Stimulated activated CD4-positive, alpha-beta T cell treated with anti-CD3 and anti-CD28 coated beads, Interleukin-4, amount 100 ng/mL, for 1 hour (primary cell): ENCODE measurements at regions not wholly inside any gene's neighbourhood (a gene's known extent, or its start where the extent isn't known, plus 50 kb on each side); places are given as distances from the start of the nearest gene placed in this dataset.
"Not testable (repeated sequence)": the region's sequence is repeated elsewhere in the genome, so short reads cannot be mapped to it uniquely, and the experiment has no call there.

ENCODE experiments used
- DNase-seq: peaks from one replicate; pipeline ENCODE4 v3.0.0-alpha.2; 2020

GRCh38 chr14:71165121-71166031 lies 258.1 kb downstream of the PCNX1 start:
- DNase-seq, result no peak

GRCh38 chr14:71166180-71166837 lies 259.1 kb downstream of the PCNX1 start:
- DNase-seq, result no peak

GRCh38 chr14:71167325-71167950 lies 260.2 kb downstream of the PCNX1 start:
- DNase-seq, result not testable (repeated sequence)

- DNase-seq, result not testable (repeated sequence)
These were observed 260.9 kb downstream of the PCNX1 start for GRCh38 chr14:71168161-71168560.

GRCh38 chr14:71168564-71169427 lies 261.5 kb downstream of the PCNX1 start:
- DNase-seq, result no peak

GRCh38 chr14:71169861-71170260 lies 262.6 kb downstream of the PCNX1 start:
- no peak for DNase-seq

GRCh38 chr14:71175491-71175890 lies 268.2 kb downstream of the PCNX1 start:
- DNase-seq, result no peak

- no peak for DNase-seq
These were observed 271.8 kb downstream of the PCNX1 start for GRCh38 chr14:71179066-71179465.

GRCh38 chr14:71180397-71180796 lies 273.1 kb downstream of the PCNX1 start:
- no peak for DNase-seq

- no peak for DNase-seq
These were observed 274.1 kb downstream of the PCNX1 start for GRCh38 chr14:71181215-71182003.

GRCh38 chr14:71183876-71184689 lies 276.8 kb downstream of the PCNX1 start:
- DNase-seq, result no peak

- no peak for DNase-seq
These were observed 278.4 kb downstream of the PCNX1 start for GRCh38 chr14:71185637-71186036.

- DNase-seq, result no peak
These were observed 280.5 kb downstream of the PCNX1 start for GRCh38 chr14:71187633-71188356.

GRCh38 chr14:71190770-71191374 lies 283.6 kb downstream of the PCNX1 start:
- no peak for DNase-seq

- DNase-seq, result no peak
These were observed 286.4 kb downstream of the PCNX1 start for GRCh38 chr14:71193663-71194062.

- DNase-seq, result no peak
These were observed 287.0 kb downstream of the PCNX1 start for GRCh38 chr14:71194251-71194650.

GRCh38 chr14:71196921-71197320 lies 289.7 kb downstream of the PCNX1 start:
- DNase-seq, result no peak

GRCh38 chr14:71198687-71199086 lies 291.4 kb downstream of the PCNX1 start:
- no peak for DNase-seq

- no peak for DNase-seq
These were observed 294.6 kb downstream of the PCNX1 start for GRCh38 chr14:71201840-71202239.

GRCh38 chr14:71202881-71203280 lies 295.6 kb downstream of the PCNX1 start:
- no peak for DNase-seq
